ENCODE measurements at regions not wholly inside any gene's neighbourhood (a gene's known extent, or its start where the extent isn't known, plus 50 kb on each side); places are given as distances from the start of the nearest gene placed in this dataset.

GRCh38 chr16:65524231-65524630 is 402.4 kb upstream of the CDH11 start:
- no peak for TF ChIP-seq CTCF (IDR thresholded peaks at IDR 0.05)
- no peak for TF ChIP-seq POLR2A (IDR thresholded peaks at IDR 0.05; ENCODE audit: low read depth)
- TF ChIP-seq POLR2AphosphoS5 (IDR thresholded peaks at IDR 0.05): no peak
